ENCODE measurements at regions not wholly inside any gene's neighbourhood (a gene's known extent, or its start where the extent isn't known, plus 50 kb on each side); places are given as distances from the start of the nearest gene placed in this dataset.

- TF ChIP-seq CTCF (IDR thresholded peaks at IDR 0.05; ENCODE audit: low read length) = no peak
- no peak for TF ChIP-seq EZH2 (IDR thresholded peaks at IDR 0.05; ENCODE audit: borderline replicate concordance, low read length)
Observed at GRCh38 chr2:83342860-83343329, 1116.2 kb downstream of the SUCLG1 start.
